ENCODE measurements at regions not wholly inside any gene's neighbourhood (a gene's known extent, or its start where the extent isn't known, plus 50 kb on each side); places are given as distances from the start of the nearest gene placed in this dataset.

- no peak for TF ChIP-seq CTCF (IDR thresholded peaks at IDR 0.05)
Measured at GRCh38 chr3:109210501-109210900, 74.0 kb downstream of the C3orf85 start.

GRCh38 chr3:109211941-109212340, 75.4 kb downstream of the C3orf85 start:
- TF ChIP-seq CTCF (IDR thresholded peaks at IDR 0.05) = no peak

- TF ChIP-seq CTCF (IDR thresholded peaks at IDR 0.05) = no peak
Measured at GRCh38 chr3:109213321-109213720, 76.8 kb downstream of the C3orf85 start.

GRCh38 chr3:109224333-109224732, 87.8 kb downstream of the C3orf85 start:
- peak; percentile 51 for TF ChIP-seq CTCF (IDR thresholded peaks at IDR 0.05)

GRCh38 chr3:109225516-109225915, 89.0 kb downstream of the C3orf85 start:
- TF ChIP-seq CTCF (IDR thresholded peaks at IDR 0.05) = no peak

- TF ChIP-seq CTCF (IDR thresholded peaks at IDR 0.05) = no peak
Measured at GRCh38 chr3:109228391-109229080, 87.8 kb downstream of the DPPA2 start.

- no peak for TF ChIP-seq CTCF (IDR thresholded peaks at IDR 0.05)
Measured at GRCh38 chr3:109229174-109229847, 87.0 kb downstream of the DPPA2 start.

Measured in LNCAP (cell line).